ENCODE measurements at regions not wholly inside any gene's neighbourhood (a gene's known extent, or its start where the extent isn't known, plus 50 kb on each side); places are given as distances from the start of the nearest gene placed in this dataset.

GRCh38 chr13:60261432-60262351 lies 98.0 kb upstream of the DIAPH3 start (continued):
- TF ChIP-seq CTCF (IDR thresholded peaks at IDR 0.05; ENCODE audit: control extremely low read depth in 1 of 3, insufficient read depth in 1 of 3, low read depth in 1 of 3, low read length in 3 of 3), result no peak
- peak; percentile 49; the same call in 1 of the 2 replicates for TF ChIP-seq MAX (IDR thresholded peaks at IDR 0.05)
- no peak for TF ChIP-seq RXRA (IDR thresholded peaks at IDR 0.05; ENCODE audit: insufficient read depth, low read depth, low read length)
- TF ChIP-seq NANOG (IDR thresholded peaks at IDR 0.05; ENCODE audit: insufficient read depth, low read depth, low read length, poor library complexity, severe bottlenecking), result no peak
- no peak for TF ChIP-seq SIN3A (conservative IDR thresholded peaks at IDR 0.05 in 1 of 2, IDR thresholded peaks at IDR 0.05 in 1 of 2; ENCODE audit: low read depth in 1 of 2, low read length in 2 of 2)
- TF ChIP-seq EZH2 (IDR thresholded peaks at IDR 0.05; ENCODE audit: low read depth, low read length, severe bottlenecking), result no peak
- TF ChIP-seq BCL11A (IDR thresholded peaks at IDR 0.05; ENCODE audit: low read depth in 2 of 2, low read length in 2 of 2), result no peak
- TF ChIP-seq TAF1 (IDR thresholded peaks at IDR 0.05; ENCODE audit: low read depth, low read length), result 0 out of 2 replicates have a peak, but pooled peaks have one; percentile 13
- no peak for TF ChIP-seq CEBPB (IDR thresholded peaks at IDR 0.05; ENCODE audit: low read depth, low read length)
- no peak for TF ChIP-seq SUZ12 (IDR thresholded peaks at IDR 0.05; ENCODE audit: low read length)
